ENCODE measurements at regions not wholly inside any gene's neighbourhood (a gene's known extent, or its start where the extent isn't known, plus 50 kb on each side); places are given as distances from the start of the nearest gene placed in this dataset.

DNA sequence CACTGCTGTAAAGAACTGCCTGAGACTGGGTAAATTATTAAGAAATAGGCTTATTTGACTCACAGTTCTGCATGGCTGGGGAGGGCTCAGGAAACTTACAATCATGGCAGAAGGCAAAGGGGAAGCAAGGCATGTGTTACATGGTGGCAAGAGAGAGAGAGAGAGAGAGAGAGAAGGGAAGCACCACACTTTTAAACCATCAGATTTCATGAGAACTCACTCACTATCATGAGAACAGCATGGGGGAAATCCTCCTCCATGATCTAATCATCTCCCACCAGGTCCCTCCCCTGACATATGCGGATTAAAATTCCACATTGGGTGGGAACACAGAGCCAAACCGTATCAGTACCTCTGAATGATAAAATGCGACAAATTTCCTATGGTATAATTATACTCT, 203.9 kb upstream of the MARCKS start:
- TF ChIP-seq EZH2 (IDR thresholded peaks at IDR 0.05; ENCODE audit: borderline replicate concordance, low read length), result no peak
- no peak for TF ChIP-seq CTCF (IDR thresholded peaks at IDR 0.05; ENCODE audit: low read length)
